OCI-LY7 (cell line): ENCODE measurements at regions not wholly inside any gene's neighbourhood (a gene's known extent, or its start where the extent isn't known, plus 50 kb on each side); places are given as distances from the start of the nearest gene placed in this dataset.

Experiments
- BruUV-seq: library from RNA; stranded (reverse); fragments of 400-500 nt; replicated peaks from 2 replicates; lab custom pipeline; 2021; lab: Mats Ljungman, UMichigan
- CTCF ChIA-PET: fragments of 300-600 bp; sonication (Branson Sonifier 250); formaldehyde crosslinking; loops from one replicate; lab custom pipeline; 2022; ENCODE audit warnings: antibody characterized with exemption; ENCODE audit not compliant: unreplicated experiment; lab: Charles Lee
- POLR2A ChIA-PET: fragments of 300-600 bp; sonication (Branson Sonifier 250); formaldehyde crosslinking; loops from one replicate; lab custom pipeline; 2022; ENCODE audit warnings: antibody characterized with exemption; lab: Charles Lee
- DNase-seq: peaks from one replicate; pipeline ENCODE4 v3.0.0-alpha.2; 2015; ENCODE audit warnings: low spot score
- H2AFZ ChIP-seq: fragments of 200-600 bp; sonication (generic), shearing (Covaris generic); 2 replicates; pipeline ENCODE4 v1.6.1; 2014; ENCODE audit warnings: mild to moderate bottlenecking, antibody characterized with exemption, low read length, moderate library complexity
- H3K27ac ChIP-seq: fragments of 200-600 bp; sonication (generic); 2 replicates; pipeline ENCODE4 v1.5.1; 2014; ENCODE audit warnings: mixed run types, low read depth, mild to moderate bottlenecking, moderate library complexity, low read length, inconsistent platforms; ENCODE audit not compliant: poor library complexity, severe bottlenecking
- H3K36me3 ChIP-seq: fragments of 200-600 bp; sonication (generic); 2 replicates; pipeline ENCODE4 v1.6.1; 2014; ENCODE audit warnings: mild to moderate bottlenecking, antibody characterized with exemption, low read length, moderate library complexity, mixed read lengths; ENCODE audit not compliant: insufficient read depth
- H3K4me1 ChIP-seq: fragments of 200-600 bp; sonication (generic); 2 replicates; pipeline ENCODE4 v1.5.1; 2014; ENCODE audit warnings: mild to moderate bottlenecking, low read length; ENCODE audit not compliant: insufficient read depth, poor library complexity, severe bottlenecking
- H3K4me2 ChIP-seq: fragments of 200-600 bp; sonication (generic); 2 replicates; pipeline ENCODE4 v1.6.1; 2014; ENCODE audit warnings: mild to moderate bottlenecking, low read length
- H3K4me3 ChIP-seq: fragments of 200-600 bp; sonication (generic); 2 replicates; pipeline ENCODE4 v1.5.1; 2014; ENCODE audit warnings: mild to moderate bottlenecking, low read depth, low read length; ENCODE audit not compliant: poor library complexity, severe bottlenecking
- H3K79me2 ChIP-seq: fragments of 200-600 bp; sonication (generic); 2 replicates; pipeline ENCODE4 v1.6.1; 2016; ENCODE audit warnings: low read depth, mild to moderate bottlenecking, low read length, moderate library complexity, mixed read lengths; ENCODE audit not compliant: insufficient read depth
- H3K9me2 ChIP-seq: fragments of 200-600 bp; sonication (generic); 2 replicates; pipeline ENCODE4 v1.6.1; 2016; ENCODE audit warnings: mild to moderate bottlenecking, low read length, mixed read lengths; ENCODE audit not compliant: insufficient read depth
- H3K9me3 ChIP-seq: fragments of 200-600 bp; sonication (generic); 2 replicates; pipeline ENCODE4 v1.6.1; 2014; ENCODE audit warnings: mild to moderate bottlenecking, mixed run types, low read length, mixed read lengths
- H4K20me1 ChIP-seq: fragments of 200-600 bp; sonication (generic); 2 replicates; pipeline ENCODE4 v1.6.1; 2014; ENCODE audit warnings: mild to moderate bottlenecking, antibody characterized with exemption, low read length, moderate library complexity, mixed read lengths; ENCODE audit not compliant: insufficient read depth
- CTCF ChIP-seq: fragments of 200-600 bp; sonication (generic); conservative IDR thresholded peaks from 2 replicates; pipeline ENCODE4 v1.5.1; 2014; ENCODE audit warnings: mild to moderate bottlenecking, antibody characterized with exemption, low read length, moderate library complexity, mixed read lengths
- EZH2phosphoT487 ChIP-seq: fragments of 200-600 bp; sonication (generic); IDR thresholded peaks from 2 replicates; pipeline ENCODE4 v1.6.1; 2018; ENCODE audit warnings: low read depth, borderline replicate concordance, mild to moderate bottlenecking, mixed run types, antibody characterized with exemption, low read length, moderate library complexity, mixed read lengths
- intact Hi-C: fragments of 100-400 bp; cut with micrococcal nuclease; formaldehyde crosslinking; loops from one replicate; pipeline ENCODE4 v1.10.0; 2022; ENCODE audit not compliant: unreplicated experiment

- H2AFZ ChIP-seq, result no peak overlapping the region
- no peaks in the 10 kb centered on the region for H3K36me3 ChIP-seq
- H4K20me1 ChIP-seq, result no peaks in the 10 kb centered on the region
- no peaks in the 10 kb centered on the region for H3K79me2 ChIP-seq
- no peak for DNase-seq
- no peaks in the 10 kb centered on the region for H3K9me3 ChIP-seq
- H3K27ac ChIP-seq, result no peak overlapping the region
- TF ChIP-seq EZH2phosphoT487 (no peak), CTCF (no peak)
- no peak overlapping the region for H3K4me2 ChIP-seq
- POLR2A ChIA-PET, result interaction anchor here (0.6 kb wide), 1 partner anchor 825 kb away, joined by 6 read pairs; no protein-coding TSS in a partner anchor
- BruUV-seq, result no TSS peak
- H3K4me3 ChIP-seq, result no peak overlapping the region
- intact Hi-C loops, result no loop called here
- H3K4me1 ChIP-seq, result no peaks in the 10 kb centered on the region
- CTCF ChIA-PET, result no interaction called here
- H3K9me2 ChIP-seq, result no peaks in the 10 kb centered on the region
These were observed 113.2 kb upstream of the CSF3R start for GRCh38 chr1:36595921-36596320.

DNA sequence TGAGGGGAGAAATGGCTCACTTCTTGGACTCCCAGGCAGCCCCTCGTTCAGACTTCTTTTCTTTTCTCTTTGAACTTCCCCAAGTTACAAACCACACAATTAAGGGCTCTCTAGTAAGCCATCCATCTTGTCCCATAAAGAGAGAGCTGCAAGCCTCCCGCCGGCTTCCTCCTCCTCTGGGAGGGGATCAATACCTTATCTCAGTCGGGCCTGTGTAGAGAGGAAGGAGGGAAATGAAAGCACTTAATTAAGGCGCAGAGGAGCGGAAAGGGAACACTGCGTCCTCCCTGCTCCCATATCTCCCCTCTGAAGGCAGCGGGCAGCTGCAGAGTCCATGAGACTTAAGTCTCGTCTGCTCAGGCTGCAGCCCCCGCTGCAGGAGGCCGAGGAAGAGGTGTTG lies 112.6 kb upstream of the CSF3R start:
- Histone ChIP-seq H4K20me1 (no peaks in the 10 kb centered on the region), H3K4me1 (no peaks in the 10 kb centered on the region), H3K9me2 (no peaks in the 10 kb centered on the region), H3K4me3 (no peak overlapping the region), H3K9me3 (no peaks in the 10 kb centered on the region), H3K79me2 (no peaks in the 10 kb centered on the region), H3K36me3 (no peaks in the 10 kb centered on the region), H3K4me2 (no peak overlapping the region), H2AFZ (no peak overlapping the region), H3K27ac (no peak overlapping the region)
- POLR2A ChIA-PET, result no interaction called here
- DNase-seq, result no peak
- TF ChIP-seq EZH2phosphoT487, result no peak
- no peak for TF ChIP-seq CTCF
- intact Hi-C loops, result no loop called here
- CTCF ChIA-PET, result no interaction called here
- BruUV-seq, result no TSS peak

DNA sequence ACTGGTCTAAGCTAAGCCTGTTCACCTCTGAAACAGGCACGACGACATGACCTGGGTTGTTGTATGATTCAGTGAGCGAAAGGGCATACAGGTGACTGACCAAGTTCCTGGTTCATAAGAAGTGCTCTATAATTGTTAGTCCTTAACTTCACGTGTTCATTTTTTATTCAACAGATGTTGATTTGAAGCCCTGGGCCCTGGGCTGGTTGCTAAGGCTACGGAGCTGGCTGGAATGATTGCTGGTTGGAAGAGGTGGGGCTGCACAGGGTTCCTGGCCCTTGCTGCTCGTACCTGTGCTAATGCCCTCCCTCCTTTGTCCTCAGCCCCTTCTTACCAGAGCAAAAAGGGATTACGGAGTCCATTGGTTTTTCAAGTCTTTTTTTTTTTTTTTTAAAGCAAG lies 111.3 kb upstream of the CSF3R start:
- Histone ChIP-seq H3K4me1 (no peaks in the 10 kb centered on the region), H3K79me2 (no peaks in the 10 kb centered on the region), H3K4me2 (no peak overlapping the region), H3K27ac (no peak overlapping the region), H4K20me1 (no peaks in the 10 kb centered on the region), H3K4me3 (no peak overlapping the region), H2AFZ (no peak overlapping the region), H3K36me3 (no peaks in the 10 kb centered on the region), H3K9me3 (no peaks in the 10 kb centered on the region), H3K9me2 (no peaks in the 10 kb centered on the region)
- BruUV-seq, result no TSS peak
- ChIA-PET CTCF (no interaction called here), POLR2A (interaction anchor here (0.7 to 1.1 kb wide), 2 partner anchors 8 to 595 kb away, joined by 3 to 7 read pairs; no protein-coding TSS in a partner anchor)
- intact Hi-C loops, result no loop called here
- no peak for DNase-seq
- no peak for TF ChIP-seq EZH2phosphoT487
- TF ChIP-seq CTCF, result no peak
